HEK293 (cell line): ENCODE measurements at regions not wholly inside any gene's neighbourhood (a gene's known extent, or its start where the extent isn't known, plus 50 kb on each side); places are given as distances from the start of the nearest gene placed in this dataset.

Experiments used
- CTCF ChIP-seq: fragments of 450-650 bp; formaldehyde crosslinking; IDR thresholded peaks from 2 replicates; pipeline ENCODE4 v1.5.1; 2016; ENCODE audit warnings: missing biosample characterization, missing genetic modification characterization
- KLF8 ChIP-seq: fragments of 450-650 bp; formaldehyde crosslinking; IDR thresholded peaks from 2 replicates; pipeline ENCODE4 v1.5.1; 2016; ENCODE audit warnings: missing biosample characterization, missing genetic modification characterization
- REST ChIP-seq: fragments of 450-650 bp; formaldehyde crosslinking; IDR thresholded peaks from 2 replicates; pipeline ENCODE4 v1.5.1; 2016; ENCODE audit warnings: missing biosample characterization, missing genetic modification characterization
- SETDB1 ChIP-seq: IDR thresholded peaks from one replicate; pipeline ENCODE4 v1.6.1; 2017; ENCODE audit warnings: mild to moderate bottlenecking, low read length, moderate library complexity, mixed read lengths; ENCODE audit not compliant: insufficient read length
- ZBTB7A ChIP-seq: fragments of 450-650 bp; formaldehyde crosslinking; IDR thresholded peaks from 2 replicates; pipeline ENCODE4 v1.5.1; 2016; ENCODE audit warnings: low read depth, missing biosample characterization, missing genetic modification characterization
- ZBTB8A ChIP-seq: fragments of 450-650 bp; formaldehyde crosslinking; IDR thresholded peaks from 2 replicates; pipeline ENCODE4 v1.5.1; 2016; ENCODE audit warnings: missing biosample characterization, missing genetic modification characterization
- ZNF140 ChIP-seq: fragments of 450-650 bp; formaldehyde crosslinking; IDR thresholded peaks from 2 replicates; pipeline ENCODE4 v1.5.1; 2016; ENCODE audit warnings: missing biosample characterization, missing genetic modification characterization
- ZNF223 ChIP-seq: fragments of 450-650 bp; formaldehyde crosslinking; IDR thresholded peaks from 2 replicates; pipeline ENCODE4 v1.5.1; 2016; ENCODE audit warnings: missing biosample characterization, missing genetic modification characterization
- ZNF274 ChIP-seq, 2 experiments: fragments of 200-500 bp in 1 of 2; fragments of 450-650 bp in 1 of 2; sonication (Bioruptor generic) in 1 of 2; formaldehyde crosslinking in 1 of 2; IDR thresholded peaks; 2 replicates each; pipeline versions ENCODE4 v1.5.1 to v1.6.1; 2014 to 2016; ENCODE audit warnings: borderline replicate concordance in 1 of 2, inconsistent platforms in 1 of 2, low read length in 1 of 2, missing biosample characterization in 1 of 2, missing genetic modification characterization in 1 of 2
- ZNF571 ChIP-seq: fragments of 450-650 bp; formaldehyde crosslinking; IDR thresholded peaks from 2 replicates; pipeline ENCODE4 v1.5.0; 2017; ENCODE audit warnings: missing biosample characterization, missing genetic modification characterization
- ZNF768 ChIP-seq: fragments of 450-650 bp; formaldehyde crosslinking; IDR thresholded peaks from 2 replicates; pipeline ENCODE4 v1.5.1; 2018; ENCODE audit warnings: missing biosample characterization, mild to moderate bottlenecking, missing genetic modification characterization
- ZNF785 ChIP-seq: fragments of 450-650 bp; formaldehyde crosslinking; IDR thresholded peaks from 2 replicates; pipeline ENCODE4 v1.5.1; 2016; ENCODE audit warnings: missing biosample characterization, missing genetic modification characterization
- ZSCAN30 ChIP-seq: fragments of 450-650 bp; IDR thresholded peaks from 2 replicates; pipeline ENCODE4 v1.5.1; 2018; ENCODE audit warnings: missing biosample characterization, mild to moderate bottlenecking, missing genetic modification characterization, moderate library complexity
- ZXDB ChIP-seq: fragments of 450-650 bp; formaldehyde crosslinking; IDR thresholded peaks from 2 replicates; pipeline ENCODE4 v1.5.1; 2016; ENCODE audit warnings: missing biosample characterization, missing genetic modification characterization

GRCh38 chr6:19034986-19035385 is 647.8 kb downstream of the RNF144B start:
- TF ChIP-seq SETDB1 (no peak), ZNF785 (tag by site-specific recombination) (no peak), ZSCAN30 (tag by site-specific recombination) (no peak), ZNF274 (IDR thresholded peaks at IDR 0.05; ENCODE audit: low read length) (no peak), ZNF274 (tag by site-specific recombination; IDR thresholded peaks at IDR 0.05; ENCODE audit: borderline replicate concordance) (no peak), ZNF571 (tag by site-specific recombination) (no peak), CTCF (tag by site-specific recombination) (no peak), ZNF768 (tag by site-specific recombination) (no peak), ZNF140 (tag by site-specific recombination) (no peak), ZNF223 (tag by site-specific recombination) (no peak), ZBTB7A (tag by site-specific recombination) (no peak), ZXDB (no peak), REST (no peak), ZBTB8A (tag by site-specific recombination) (no peak), KLF8 (no peak)
